ENCODE measurements at regions not wholly inside any gene's neighbourhood (a gene's known extent, or its start where the extent isn't known, plus 50 kb on each side); places are given as distances from the start of the nearest gene placed in this dataset.
"Not testable (repeated sequence)": the region's sequence is repeated elsewhere in the genome, so short reads cannot be mapped to it uniquely, and the experiment has no call there.

- DNase-seq: no peak
Observed at GRCh38 chr5:12208366-12209100, 304.3 kb upstream of the CTNND2 start.

GRCh38 chr5:12204761-12205160 lies 300.5 kb upstream of the CTNND2 start:
- DNase-seq: no peak

DNA sequence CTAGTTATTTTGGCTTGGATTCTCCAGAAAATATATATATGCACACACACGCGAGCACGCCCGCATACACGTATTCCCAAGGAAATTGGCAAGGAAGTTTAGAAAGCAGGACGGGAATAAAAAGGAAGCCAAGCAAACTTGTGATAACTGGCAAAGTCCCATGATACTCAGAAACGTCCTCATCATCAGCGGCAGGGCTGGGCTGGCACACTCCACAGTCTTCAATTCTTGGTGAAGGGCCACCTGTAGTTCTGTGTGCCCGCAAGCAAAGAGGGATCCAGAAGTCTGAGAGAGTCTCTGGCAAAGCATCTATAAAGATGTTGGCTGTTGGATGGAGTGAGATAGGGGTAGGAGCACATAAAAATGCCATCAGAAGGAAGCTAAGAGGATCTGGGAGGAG lies 289.3 kb upstream of the CTNND2 start:
- DNase-seq: no peak

DNA sequence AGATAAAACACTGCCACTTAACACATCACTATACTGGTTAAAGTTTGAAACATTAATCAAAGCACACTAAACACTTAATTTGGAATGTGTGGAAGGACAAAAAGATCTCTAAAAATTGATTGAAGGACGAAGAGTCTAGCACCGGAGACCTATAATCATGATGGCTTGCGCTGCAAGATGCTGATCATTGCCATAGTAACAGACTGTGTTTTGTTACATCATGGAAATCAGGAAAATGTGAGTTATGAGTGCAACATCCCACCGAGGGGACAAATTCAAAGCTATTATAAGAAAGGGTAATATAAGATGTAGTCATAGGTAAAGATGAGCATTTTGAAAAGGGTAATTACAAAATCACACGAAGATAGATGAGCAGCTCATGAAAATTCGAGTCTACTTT lies 278.8 kb upstream of the CTNND2 start:
- DNase-seq: no peak

DNA sequence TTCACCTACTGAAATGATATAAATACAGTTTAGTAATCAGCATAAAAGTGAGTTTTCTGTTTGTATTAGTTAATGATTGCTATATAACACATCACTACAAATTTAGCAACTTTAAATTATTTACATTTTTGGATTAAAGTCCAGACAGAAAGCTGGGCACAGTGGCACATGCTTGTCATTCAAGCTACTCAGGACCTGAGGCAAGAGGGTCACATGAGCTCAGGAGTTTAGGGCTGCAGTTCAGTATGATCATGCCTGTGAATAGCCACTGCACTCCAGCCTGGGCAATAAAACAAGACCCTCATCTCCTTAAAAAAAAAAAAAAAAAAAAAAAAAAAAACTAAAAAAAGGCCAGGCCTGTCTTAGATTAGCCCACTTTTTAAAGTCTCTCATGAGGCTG lies 273.6 kb upstream of the CTNND2 start:
- no peak for DNase-seq

GRCh38 chr5:12177225-12177624 lies 273.0 kb upstream of the CTNND2 start:
- DNase-seq: no peak

DNA sequence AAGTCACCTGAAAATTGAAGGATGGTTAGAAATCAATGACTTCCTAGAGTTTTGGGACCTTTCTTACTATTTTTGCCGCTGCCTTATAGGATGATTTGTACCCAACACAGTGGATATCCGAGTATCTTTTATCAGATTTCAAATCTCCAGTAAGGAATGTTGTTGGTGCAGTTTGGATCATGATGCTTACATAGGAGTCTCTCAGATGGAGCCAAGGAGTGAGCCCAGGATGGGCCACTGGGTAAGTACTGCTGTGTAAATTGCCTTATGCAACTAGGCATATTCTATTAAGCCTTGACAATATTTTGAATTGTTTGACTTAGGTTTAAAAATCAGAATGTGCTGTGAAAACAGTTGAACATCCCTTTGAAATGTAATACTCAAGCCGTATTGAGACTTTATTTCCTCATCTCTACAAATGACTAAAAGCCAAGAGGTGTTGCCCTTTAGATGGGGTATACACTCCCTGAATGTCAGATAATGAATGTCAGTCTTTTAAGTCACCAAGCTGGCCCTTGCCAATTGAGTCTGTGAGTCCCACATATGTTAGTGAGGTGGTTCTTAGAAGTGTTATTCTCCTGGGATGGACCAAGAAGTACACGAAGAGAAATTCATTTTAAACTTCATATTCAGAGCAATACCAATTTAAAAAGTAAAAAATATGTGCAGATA lies 271.8 kb upstream of the CTNND2 start:
- no peak for DNase-seq

GRCh38 chr5:12174734-12175133 lies 270.5 kb upstream of the CTNND2 start:
- no peak for DNase-seq

- no peak for DNase-seq
Observed at GRCh38 chr5:12169536-12169935, 265.3 kb upstream of the CTNND2 start.

DNA sequence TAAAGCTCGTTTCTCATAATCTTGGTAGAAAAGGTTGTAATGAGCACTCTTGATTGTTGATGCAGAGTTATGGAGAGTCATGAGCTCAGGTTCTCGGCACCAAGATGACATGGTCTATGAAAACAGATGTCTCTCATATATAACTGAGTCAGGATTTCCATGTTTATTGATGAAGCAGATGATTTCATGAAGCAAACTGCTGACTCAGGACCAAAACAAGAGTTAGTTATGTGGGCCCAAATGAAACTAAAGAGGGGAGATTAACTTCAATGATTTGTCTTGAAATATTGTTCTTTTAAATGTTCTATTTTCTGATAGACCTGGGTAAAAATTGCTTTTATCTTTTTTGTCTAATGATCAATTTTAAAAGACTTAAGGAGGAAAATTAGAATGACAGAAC lies 258.6 kb upstream of the CTNND2 start:
- DNase-seq: no peak

DNA sequence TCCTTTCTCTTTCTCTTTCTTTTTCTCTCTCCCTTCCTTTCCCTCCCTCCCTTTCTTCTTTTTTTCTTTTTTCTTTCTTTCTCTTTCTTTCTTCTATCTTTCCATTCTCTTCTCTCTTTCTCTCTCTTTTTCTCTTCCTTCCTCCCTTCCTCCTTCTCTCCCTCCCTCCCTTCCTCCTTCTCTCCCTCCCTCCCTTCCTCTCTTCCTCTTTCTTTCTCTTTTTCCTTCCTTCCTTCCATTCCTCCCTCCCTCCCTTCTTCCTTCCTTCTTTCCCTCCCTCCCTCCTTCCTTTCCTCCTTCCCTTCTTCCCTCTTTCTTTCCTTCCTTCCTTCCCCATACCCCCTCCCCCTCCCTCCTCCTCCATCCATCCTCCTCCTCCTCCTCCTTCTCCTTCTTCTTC lies 243.3 kb upstream of the CTNND2 start:
- no peak for DNase-seq

DNA sequence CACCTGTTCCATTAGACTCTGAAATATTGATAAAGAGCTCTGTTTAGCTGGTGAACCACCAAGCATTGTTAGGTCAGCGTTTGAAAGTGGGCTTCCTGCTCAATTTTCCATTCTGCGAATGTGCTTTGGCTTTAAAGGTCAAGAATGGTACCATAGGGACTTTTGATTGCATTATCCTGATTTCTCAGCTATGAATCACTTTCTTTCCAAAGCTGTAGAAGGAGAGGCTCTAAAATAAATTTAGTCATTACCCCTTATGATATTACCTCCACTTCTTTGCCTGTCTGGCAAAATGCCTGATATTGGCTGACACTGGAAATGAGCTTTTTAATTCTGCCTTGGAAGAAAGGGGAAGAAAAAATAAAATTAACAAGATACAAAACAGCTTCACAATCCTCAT lies 237.2 kb upstream of the CTNND2 start:
- DNase-seq: no peak

GRCh38 chr5:12133520-12133919 lies 229.3 kb upstream of the CTNND2 start:
- DNase-seq: no peak

DNA sequence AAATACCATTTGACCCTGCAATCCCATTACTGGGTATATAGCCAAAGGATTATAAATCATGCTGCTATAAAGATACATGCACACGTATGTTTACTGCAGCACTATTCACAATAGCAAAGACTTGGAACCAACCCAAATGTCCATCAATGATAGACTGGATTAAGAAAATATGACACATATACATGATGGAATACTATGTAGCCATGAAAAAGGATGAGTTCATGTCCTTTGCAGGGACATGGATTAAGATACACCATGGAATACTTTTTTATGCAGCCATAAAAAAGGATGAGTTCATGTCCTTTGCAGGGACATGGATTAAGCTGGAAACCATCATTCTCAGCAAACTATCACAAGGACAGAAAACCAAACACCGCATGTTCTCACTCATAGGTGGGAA lies 226.8 kb upstream of the CTNND2 start:
- DNase-seq: not testable (repeated sequence)

DNA sequence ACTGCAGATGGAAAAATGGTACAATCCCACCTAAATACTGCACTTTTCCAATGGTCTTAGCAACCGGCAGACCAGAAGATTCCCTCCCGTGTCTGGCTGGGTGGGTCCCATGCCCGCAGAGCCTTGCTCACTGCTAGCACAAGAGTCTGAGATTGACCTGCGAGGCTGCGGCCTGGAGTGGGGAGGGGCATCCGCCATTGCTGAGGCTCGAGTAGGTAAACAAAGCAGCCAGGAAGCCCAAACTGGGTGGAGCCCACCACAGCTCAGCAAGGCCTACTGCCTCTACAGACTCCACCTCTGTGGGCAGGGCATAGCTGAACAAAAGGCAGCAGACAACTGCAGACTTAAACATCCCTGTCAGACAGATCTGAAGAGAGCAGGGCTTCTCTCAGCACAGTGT lies 221.6 kb upstream of the CTNND2 start:
- DNase-seq: no peak

GRCh38 chr5:12119657-12120056 lies 215.4 kb upstream of the CTNND2 start:
- no peak for DNase-seq

DNA sequence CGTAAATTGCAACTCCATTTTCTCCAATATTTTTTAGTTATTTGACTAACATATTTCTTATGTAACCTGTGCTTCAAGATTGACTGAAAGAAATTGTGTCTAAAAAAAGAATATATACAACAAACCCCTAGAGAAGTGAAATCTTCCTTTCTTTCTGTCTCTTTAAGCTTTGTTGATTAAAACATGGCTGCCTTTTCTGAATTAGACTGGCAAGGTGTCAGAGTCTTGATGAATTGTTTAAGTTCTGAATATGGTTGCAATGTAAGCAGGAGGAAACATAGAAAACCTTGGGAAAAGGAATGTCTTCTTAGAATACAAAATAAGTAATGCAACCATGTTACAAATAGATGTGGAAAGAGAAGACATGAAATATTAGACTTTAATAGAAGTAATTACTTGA lies 209.8 kb upstream of the CTNND2 start:
- DNase-seq: no peak

GRCh38 chr5:12113062-12113461 lies 208.8 kb upstream of the CTNND2 start:
- no peak for DNase-seq

DNA sequence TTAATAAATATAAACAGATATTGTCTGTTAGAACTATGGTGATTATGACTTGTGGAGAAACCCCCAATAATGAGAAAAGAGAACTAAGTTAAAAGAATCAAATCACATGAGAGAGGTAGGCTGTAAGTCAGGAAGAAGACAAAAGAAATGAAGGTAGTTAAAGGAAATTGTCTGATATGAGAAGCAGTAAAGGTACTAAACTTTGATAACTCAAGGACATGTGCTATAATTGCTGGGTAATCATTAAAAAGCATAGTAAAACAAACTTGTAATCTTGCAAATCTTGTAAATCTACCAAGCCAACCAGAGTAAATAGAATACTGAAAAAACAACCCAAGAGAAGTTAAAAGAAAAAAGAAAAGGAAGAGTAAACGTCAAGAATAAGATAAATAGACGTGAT lies 207.0 kb upstream of the CTNND2 start:
- no peak for DNase-seq

GRCh38 chr5:12110629-12111028 lies 206.4 kb upstream of the CTNND2 start:
- DNase-seq: no peak

DNA sequence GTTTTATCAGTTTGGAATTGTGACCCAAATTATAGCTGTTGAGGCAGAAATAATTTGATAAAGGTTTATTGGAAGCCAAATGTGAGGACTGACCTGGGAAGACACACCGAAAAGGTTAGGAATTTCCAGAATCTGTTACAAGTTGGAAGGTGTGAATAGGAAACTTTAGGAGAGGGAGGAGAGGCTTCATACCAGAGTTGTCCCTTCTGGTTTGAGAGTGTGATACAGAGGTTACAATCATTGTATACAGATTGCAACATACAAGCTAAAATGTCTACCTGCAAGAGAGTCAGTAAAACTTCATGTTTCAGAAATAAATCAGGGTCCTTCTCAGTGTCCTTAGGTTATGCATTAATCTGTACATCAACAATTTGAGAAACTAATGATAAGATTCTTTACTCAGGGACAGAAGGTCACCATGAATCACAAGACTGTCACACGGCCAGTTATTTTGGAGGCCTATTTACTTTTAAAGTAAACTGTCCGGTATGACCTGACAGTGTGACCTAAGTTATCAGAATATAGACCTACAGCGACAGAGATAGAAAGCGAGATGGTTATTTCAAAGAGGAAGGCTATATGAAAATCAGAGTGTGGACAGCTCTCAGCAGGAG lies 204.9 kb upstream of the CTNND2 start:
- DNase-seq: no peak

DNA sequence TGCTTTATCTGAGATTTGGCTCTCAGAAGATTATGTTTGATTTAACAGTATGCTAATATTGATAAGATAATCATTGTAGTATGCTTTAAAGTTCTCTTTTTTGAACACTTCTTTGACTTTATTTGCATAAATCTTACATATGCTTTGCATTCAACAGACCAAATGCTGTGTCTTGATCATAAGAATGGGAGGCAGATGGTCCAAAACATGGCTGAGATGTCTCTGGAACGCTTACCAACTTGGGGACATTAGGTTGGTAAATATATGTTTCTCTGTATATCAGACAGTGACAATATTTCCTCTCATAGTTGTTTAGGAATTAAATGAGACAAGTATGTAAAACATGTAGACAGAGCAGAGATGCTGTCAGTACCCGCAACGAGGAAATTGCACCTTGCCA lies 197.9 kb upstream of the CTNND2 start:
- no peak for DNase-seq

DNA sequence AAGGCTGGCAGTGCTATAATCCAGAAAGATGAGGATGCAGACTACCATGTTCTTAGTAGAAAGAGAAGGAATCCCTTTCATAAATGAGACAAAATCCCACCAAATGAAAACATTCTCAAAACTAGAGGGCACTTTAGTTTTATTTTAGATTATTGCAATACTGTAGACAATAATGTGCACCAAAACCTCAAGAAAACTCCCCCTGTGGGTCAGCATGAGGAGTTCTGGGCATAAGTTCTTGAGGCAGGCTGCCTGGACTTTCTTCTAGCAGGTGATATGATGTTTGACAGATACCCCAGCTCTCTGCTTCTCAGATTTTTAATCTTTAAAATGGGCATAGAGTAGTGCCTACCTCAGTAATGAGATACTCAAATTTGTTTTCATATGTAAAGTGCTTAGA lies 196.3 kb upstream of the CTNND2 start:
- DNase-seq: no peak

DNA sequence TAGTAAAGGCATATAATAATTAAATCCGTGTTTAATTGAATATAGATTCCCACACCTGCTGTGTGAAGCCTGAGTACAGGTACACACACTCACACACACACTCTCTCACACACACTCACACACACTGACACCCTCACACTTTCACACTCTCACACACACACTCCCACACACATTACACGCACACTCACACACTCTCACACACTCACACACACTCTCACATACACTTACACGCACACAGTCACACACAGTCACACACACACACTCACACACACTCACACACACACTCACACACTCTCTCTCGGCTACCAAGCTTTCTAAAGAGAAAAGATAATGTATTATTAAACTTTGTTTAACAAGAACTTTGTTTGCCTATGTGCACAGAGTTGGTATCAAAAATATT lies 195.1 kb upstream of the CTNND2 start:
- no peak for DNase-seq
